Peyer's patch (tissue), 4 donors: ENCODE measurements at regions not wholly inside any gene's neighbourhood (a gene's known extent, or its start where the extent isn't known, plus 50 kb on each side); places are given as distances from the start of the nearest gene placed in this dataset.

Experiments used
- DNase-seq, 3 donors: peaks; one replicate each; pipeline ENCODE4 v3.0.0-alpha.2; 2017 to 2019
- H3K27ac ChIP-seq, 4 donors: fragments of 200-600 bp; sonication (generic); one replicate each; pipeline ENCODE4 v1.5.1; 2016 to 2019
- H3K27me3 ChIP-seq, 2 donors: fragments of 200-600 bp; sonication (generic); one replicate each; pipeline ENCODE4 v1.5.1; 2019
- H3K36me3 ChIP-seq, 3 donors: fragments of 200-600 bp; sonication (generic); one replicate each; pipeline ENCODE4 v1.5.1; 2016 to 2019
- H3K4me1 ChIP-seq, 4 donors: fragments of 200-600 bp; sonication (generic); one replicate each; pipeline ENCODE4 v1.5.1; 2016 to 2019
- H3K4me3 ChIP-seq, 4 donors: fragments of 200-600 bp; sonication (generic); 1 replicate in 3 of 4; 2 replicates in 1 of 4; pipeline ENCODE4 v1.5.1; 2016 to 2019; ENCODE audit warnings: mild to moderate bottlenecking in 1 of 4
- H3K9me3 ChIP-seq, 4 donors: fragments of 200-600 bp; sonication (generic); one replicate each; pipeline ENCODE4 v1.5.1; 2016 to 2019; ENCODE audit warnings: mild to moderate bottlenecking in 1 of 4
- CTCF ChIP-seq, 6 experiments: fragments of 450-650 bp in 4 of 6; fragments of 200-600 bp in 2 of 6; sonication (generic) in 1 of 6; IDR thresholded peaks; one replicate each; pipeline ENCODE4 v1.5.1; 2017 to 2019; ENCODE audit warnings: antibody characterized with exemption in 6 of 6, mild to moderate bottlenecking in 3 of 6, moderate library complexity in 1 of 6
- POLR2A ChIP-seq, 2 donors: fragments of 450-650 bp; IDR thresholded peaks; one replicate each; pipeline ENCODE4 v1.5.1; 2017; ENCODE audit warnings: antibody characterized with exemption in 2 of 2, mild to moderate bottlenecking in 2 of 2, moderate library complexity in 2 of 2

- TF ChIP-seq CTCF (IDR thresholded peaks at IDR 0.05): no peak
These were observed 166.7 kb downstream of the EVX1 start for GRCh38 chr7:27409311-27409710.

GRCh38 chr7:27409776-27410175, 167.2 kb downstream of the EVX1 start:
- Histone ChIP-seq H3K4me3 (no peak overlapping the region), H3K27me3 (no peaks in the 10 kb centered on the region), H3K27ac (no peak overlapping the region), H3K9me3 (no peaks in the 10 kb centered on the region), H3K36me3 (no peaks in the 10 kb centered on the region), H3K4me1 (no peaks in the 10 kb centered on the region)
- no peak for DNase-seq
- TF ChIP-seq CTCF (IDR thresholded peaks at IDR 0.05): no peak
- no peak for TF ChIP-seq POLR2A (IDR thresholded peaks at IDR 0.05)

More at GRCh38 chr7:27409311-27409710, 166.7 kb downstream of the EVX1 start:
- Histone ChIP-seq H3K4me3 (no peak overlapping the region), H3K27ac (no peak overlapping the region), H3K36me3 (no peaks in the 10 kb centered on the region), H3K27me3 (no peaks in the 10 kb centered on the region), H3K9me3 (no peaks in the 10 kb centered on the region), H3K4me1 (no peaks in the 10 kb centered on the region)
- DNase-seq: no peak

- H3K27ac ChIP-seq: no peak overlapping the region
- no peak for DNase-seq
- H3K4me1 ChIP-seq: no peaks in the 10 kb centered on the region
- H3K9me3 ChIP-seq: no peaks in the 10 kb centered on the region
- H3K4me3 ChIP-seq: no peak overlapping the region
- TF ChIP-seq POLR2A (IDR thresholded peaks at IDR 0.05): no peak
- no peak for TF ChIP-seq CTCF (IDR thresholded peaks at IDR 0.05)
- H3K36me3 ChIP-seq: no peaks in the 10 kb centered on the region
- H3K27me3 ChIP-seq: no peaks in the 10 kb centered on the region
These were observed 168.4 kb downstream of the EVX1 start for GRCh38 chr7:27410812-27411544.

GRCh38 chr7:27412164-27412563, 169.6 kb downstream of the EVX1 start:
- Histone ChIP-seq H3K27me3 (no peaks in the 10 kb centered on the region), H3K9me3 (no peaks in the 10 kb centered on the region), H3K36me3 (no peaks in the 10 kb centered on the region), H3K27ac (no peak overlapping the region), H3K4me1 (no peaks in the 10 kb centered on the region), H3K4me3 (no peak overlapping the region)
- no peak for DNase-seq
- no peak for TF ChIP-seq CTCF (IDR thresholded peaks at IDR 0.05)
- TF ChIP-seq POLR2A (IDR thresholded peaks at IDR 0.05): no peak

- H3K4me3 ChIP-seq: no peak overlapping the region
- no peaks in the 10 kb centered on the region for H3K9me3 ChIP-seq
- no peak for TF ChIP-seq CTCF (IDR thresholded peaks at IDR 0.05)
- no peak for TF ChIP-seq POLR2A (IDR thresholded peaks at IDR 0.05)
- no peaks in the 10 kb centered on the region for H3K27me3 ChIP-seq
- H3K27ac ChIP-seq: no peak overlapping the region
- no peak for DNase-seq
- H3K4me1 ChIP-seq: peaks cover 0 to 9% (median 0%) of the 10 kb centered on the region in 4 donors
- H3K36me3 ChIP-seq: no peaks in the 10 kb centered on the region
These were observed 175.9 kb downstream of the EVX1 start for GRCh38 chr7:27418541-27418940.
